ENCODE measurements at regions not wholly inside any gene's neighbourhood (a gene's known extent, or its start where the extent isn't known, plus 50 kb on each side); places are given as distances from the start of the nearest gene placed in this dataset.

GRCh38 chr22:49241174-49241851 is 586.4 kb downstream of the BRD1 start:
- no peak for DNase-seq

GRCh38 chr22:49240472-49240871 is 587.2 kb downstream of the BRD1 start:
- no peak for DNase-seq

- no peak for DNase-seq
Measured at GRCh38 chr22:49240016-49240380, 587.7 kb downstream of the BRD1 start.

GRCh38 chr22:49239264-49240015 is 588.2 kb downstream of the BRD1 start:
- no peak for DNase-seq

- DNase-seq = no peak
Measured at GRCh38 chr22:49238181-49239141, 589.2 kb downstream of the BRD1 start.

- no peak for DNase-seq
Measured at GRCh38 chr22:49237703-49238102, 590.0 kb downstream of the BRD1 start.

- DNase-seq = no peak
Measured at GRCh38 chr22:49237279-49237678, 590.4 kb downstream of the BRD1 start.

- DNase-seq = no peak
Measured at GRCh38 chr22:49236541-49237075, 591.1 kb downstream of the BRD1 start.

- DNase-seq = no peak
Measured at GRCh38 chr22:49235463-49236300, 592.0 kb downstream of the BRD1 start.

GRCh38 chr22:49234459-49234858 is 593.2 kb downstream of the BRD1 start:
- no peak for DNase-seq

GRCh38 chr22:49233507-49234100 is 594.1 kb downstream of the BRD1 start:
- no peak for DNase-seq

GRCh38 chr22:49232319-49233067 is 595.2 kb downstream of the BRD1 start:
- no peak for DNase-seq

- DNase-seq = no peak
Measured at GRCh38 chr22:49230194-49230577, 597.5 kb downstream of the BRD1 start.

- DNase-seq = no peak
Measured at GRCh38 chr22:49229483-49230193, 598.0 kb downstream of the BRD1 start.

GRCh38 chr22:49228431-49229037 is 599.1 kb downstream of the BRD1 start:
- no peak for DNase-seq

GRCh38 chr22:49227670-49228069 is 600.0 kb downstream of the BRD1 start:
- no peak for DNase-seq

- no peak for DNase-seq
Measured at GRCh38 chr22:49226096-49226495, 601.6 kb downstream of the BRD1 start.

- DNase-seq = no peak
Measured at GRCh38 chr22:49224243-49224642, 603.4 kb downstream of the BRD1 start.

- DNase-seq = no peak
Measured at GRCh38 chr22:49218142-49218541, 609.5 kb downstream of the BRD1 start.

- no peak for DNase-seq
Measured at GRCh38 chr22:49216579-49216978, 611.1 kb downstream of the BRD1 start.

All from CD4-positive, alpha-beta T cell treated with Interleukin-1 beta for 1 hour (primary cell).